SW 1271 (cell line): ENCODE measurements at regions not wholly inside any gene's neighbourhood (a gene's known extent, or its start where the extent isn't known, plus 50 kb on each side); places are given as distances from the start of the nearest gene placed in this dataset.

Experiments
- DNase-seq, 2 experiments: peaks; one replicate each; lab custom pipeline; 2025; lab: John Stamatoyannopoulos, UW

DNA sequence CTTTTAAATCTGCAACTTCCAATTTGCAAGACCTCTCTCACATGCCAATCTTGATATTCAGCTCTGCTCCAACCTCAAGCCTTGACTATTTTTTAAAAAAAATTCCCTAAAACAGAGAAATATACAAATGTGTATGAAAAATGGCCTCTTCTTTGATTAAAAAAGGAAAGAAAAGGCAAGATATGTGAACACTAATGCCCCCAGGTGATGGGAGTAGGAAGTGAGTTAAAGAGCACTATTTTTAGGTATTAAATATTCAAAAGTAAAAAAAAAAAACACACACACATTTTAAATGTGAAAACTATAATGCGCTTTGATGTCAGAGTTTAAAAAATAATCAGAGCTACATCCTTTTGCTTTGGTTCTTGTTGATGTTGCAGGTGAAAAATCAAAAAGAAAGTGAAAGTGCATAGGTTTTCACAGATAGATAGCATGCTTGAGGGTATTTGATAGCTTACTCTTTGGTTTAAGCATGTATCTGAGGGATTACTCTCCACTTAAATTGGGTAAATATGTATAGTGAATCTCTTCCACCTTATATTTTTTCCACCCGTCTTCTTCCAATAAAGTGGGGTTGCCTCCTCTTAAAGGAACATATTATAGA is 406.0 kb upstream of the POU3F3 start:
- no peak for DNase-seq

DNA sequence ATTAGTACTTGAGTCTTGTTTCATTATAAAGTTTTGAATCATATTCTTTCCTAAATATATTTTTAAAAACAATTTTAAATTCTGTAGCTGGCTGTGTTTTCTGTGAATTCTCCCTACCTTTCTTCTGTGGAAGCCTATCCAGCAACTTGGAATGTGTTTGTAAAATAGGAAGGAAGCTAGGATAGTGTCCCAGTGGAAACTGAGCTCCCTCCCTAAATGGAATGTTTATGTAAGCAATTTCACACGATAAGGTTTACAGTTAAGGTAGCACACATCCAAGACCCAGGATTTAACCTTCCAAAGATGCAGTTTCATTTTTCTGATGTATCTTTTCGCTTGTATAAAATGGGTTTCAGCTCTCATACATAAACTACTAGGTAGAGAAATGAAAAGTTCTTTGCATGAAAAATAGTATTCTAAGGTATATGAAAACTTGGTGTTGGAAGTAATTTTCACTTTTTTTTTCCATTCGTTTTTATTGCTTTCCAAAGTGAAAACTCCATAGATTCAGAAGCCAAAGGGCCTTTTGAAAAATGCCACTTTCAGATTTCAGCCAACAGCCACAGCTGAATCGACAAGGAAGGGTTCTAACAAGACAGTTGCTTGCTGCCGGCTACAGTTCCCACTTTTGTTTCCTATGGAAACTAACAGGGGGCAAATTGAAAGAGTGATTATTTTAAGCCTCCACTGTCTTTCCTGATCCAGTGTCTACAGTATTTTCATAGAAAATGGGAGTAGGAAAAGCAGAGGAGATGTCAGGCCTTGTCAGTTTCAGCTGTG is 405.1 kb upstream of the POU3F3 start:
- no peak for DNase-seq

DNA sequence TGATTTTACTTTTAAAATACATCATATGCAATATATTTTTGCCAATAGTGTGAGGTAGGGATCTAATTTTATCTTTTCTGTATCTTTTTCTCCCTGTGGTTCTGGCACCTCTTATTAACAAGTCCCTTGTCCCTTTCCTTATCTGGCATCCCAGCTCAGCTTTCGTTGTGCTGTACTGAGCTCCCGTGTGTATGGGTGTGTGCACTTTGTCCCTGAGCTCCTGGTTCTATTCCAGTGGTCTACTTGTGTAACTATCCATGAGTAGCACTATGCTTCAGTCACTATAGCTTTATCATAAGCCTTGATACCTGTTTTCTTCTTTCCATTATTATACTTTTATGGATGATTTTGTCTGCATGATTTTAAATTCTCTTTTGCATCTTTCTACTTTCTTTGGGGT is 401.4 kb upstream of the POU3F3 start:
- no peak for DNase-seq

GRCh38 chr2:104462731-104463130 is 391.2 kb upstream of the POU3F3 start:
- DNase-seq: no peak

DNA sequence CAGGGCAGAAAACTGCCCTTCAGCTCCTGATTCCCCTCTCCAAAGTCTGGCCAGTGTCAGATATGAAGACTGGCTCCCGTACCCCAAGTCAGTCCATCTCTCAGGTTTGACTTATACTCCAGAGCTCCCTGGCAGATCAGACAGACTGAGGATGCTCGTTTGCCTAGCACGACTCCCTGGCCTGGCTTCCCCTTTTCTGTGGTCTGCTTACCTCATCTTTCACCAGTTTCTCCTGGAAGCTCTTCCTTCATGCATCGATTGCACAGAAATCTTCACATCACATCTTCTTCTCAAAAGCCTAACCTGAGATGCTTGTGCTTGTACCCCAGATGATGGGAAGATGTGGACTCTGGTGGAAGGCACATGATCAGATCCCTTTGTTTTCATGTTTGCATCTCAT is 387.9 kb upstream of the POU3F3 start:
- no peak for DNase-seq

- DNase-seq: no peak
Observed at GRCh38 chr2:104468846-104469245, 385.1 kb upstream of the POU3F3 start.

DNA sequence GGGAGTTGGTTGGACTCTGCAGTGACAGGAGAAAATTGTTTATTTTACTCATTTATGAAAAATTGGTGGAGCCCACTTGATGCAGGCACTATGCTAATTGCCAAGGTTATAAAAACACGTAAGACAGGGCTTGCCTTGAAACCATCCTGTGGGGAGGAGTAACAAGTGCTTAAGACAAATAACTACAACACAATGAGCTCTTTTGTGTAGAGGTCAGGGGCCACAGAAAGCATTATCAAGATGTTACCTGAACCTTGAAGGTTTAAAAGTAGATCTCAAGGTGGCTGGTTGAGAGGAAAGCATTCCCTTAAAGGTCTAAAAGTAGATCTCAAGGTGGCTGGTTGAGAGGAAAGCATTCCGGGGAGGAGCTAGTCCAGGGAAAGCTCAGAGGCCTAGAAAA is 381.8 kb upstream of the POU3F3 start:
- no peak for DNase-seq

GRCh38 chr2:104473546-104473945 is 380.4 kb upstream of the POU3F3 start:
- DNase-seq: no peak

- no peak for DNase-seq
Observed at GRCh38 chr2:104474716-104475115, 379.2 kb upstream of the POU3F3 start.

GRCh38 chr2:104476075-104476474 is 377.8 kb upstream of the POU3F3 start:
- no peak for DNase-seq

GRCh38 chr2:104476563-104476988 is 377.3 kb upstream of the POU3F3 start:
- DNase-seq: no peak

DNA sequence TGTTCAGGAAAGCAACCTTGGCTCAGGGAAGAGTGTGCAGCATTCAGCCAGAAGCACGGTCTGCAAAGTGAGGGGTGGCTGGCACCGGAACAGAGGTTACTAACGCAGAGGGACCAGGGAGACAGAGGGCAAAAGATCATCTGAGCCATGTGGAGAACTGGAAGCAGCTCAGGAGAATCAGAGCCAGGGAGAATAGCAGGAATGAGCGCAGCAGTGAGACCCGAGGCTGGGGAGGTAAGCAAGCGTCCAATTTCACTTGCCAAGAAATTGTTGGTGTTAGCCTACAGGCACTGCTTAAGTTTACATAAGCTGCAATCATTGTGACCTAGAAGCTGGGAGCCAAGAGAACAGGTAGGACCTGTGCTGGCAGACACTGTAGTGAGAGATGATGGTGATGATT is 372.6 kb upstream of the POU3F3 start:
- no peak for DNase-seq

DNA sequence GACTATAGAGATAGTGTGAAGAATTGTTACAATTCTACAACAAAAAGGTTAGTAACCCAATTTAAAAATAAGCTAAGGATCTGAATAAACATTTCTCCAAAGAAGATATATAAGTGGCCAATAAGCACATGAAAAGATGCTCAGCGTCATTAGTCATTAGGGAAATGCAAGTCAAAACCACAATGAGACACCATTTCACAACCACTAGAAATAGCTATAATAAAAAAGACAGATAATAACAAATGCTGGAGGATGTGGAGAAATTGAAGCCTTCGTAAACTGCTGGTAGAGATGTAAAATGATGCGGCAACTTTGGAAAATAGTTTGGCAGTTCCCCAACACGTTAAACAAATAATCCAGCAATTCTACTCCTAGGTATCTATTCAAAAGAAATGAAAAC is 366.5 kb upstream of the POU3F3 start:
- DNase-seq: no peak

- DNase-seq: no peak
Observed at GRCh38 chr2:104493698-104494097, 360.2 kb upstream of the POU3F3 start.

DNA sequence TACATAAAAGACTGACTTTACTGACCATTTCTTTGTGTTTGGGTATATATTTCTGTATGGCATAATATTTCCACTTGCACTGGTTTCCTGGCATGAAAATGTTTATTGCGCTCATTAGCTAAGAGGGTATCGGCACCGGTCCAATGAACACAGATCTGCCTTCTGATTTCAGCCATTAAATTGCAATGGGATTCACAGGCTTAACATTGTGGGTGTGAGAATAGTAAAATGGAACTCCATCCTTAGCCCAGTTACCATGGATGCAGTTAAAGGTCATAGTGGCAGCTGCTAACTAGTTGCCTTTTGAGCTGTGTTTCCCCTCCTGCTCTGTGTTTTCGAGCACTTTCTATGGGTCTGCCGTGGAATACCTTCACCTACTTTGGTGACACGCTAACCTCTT is 352.6 kb upstream of the POU3F3 start:
- no peak for DNase-seq

GRCh38 chr2:104501929-104502328 is 352.0 kb upstream of the POU3F3 start:
- no peak for DNase-seq

- DNase-seq: no peak
Observed at GRCh38 chr2:104502901-104503300, 351.0 kb upstream of the POU3F3 start.

DNA sequence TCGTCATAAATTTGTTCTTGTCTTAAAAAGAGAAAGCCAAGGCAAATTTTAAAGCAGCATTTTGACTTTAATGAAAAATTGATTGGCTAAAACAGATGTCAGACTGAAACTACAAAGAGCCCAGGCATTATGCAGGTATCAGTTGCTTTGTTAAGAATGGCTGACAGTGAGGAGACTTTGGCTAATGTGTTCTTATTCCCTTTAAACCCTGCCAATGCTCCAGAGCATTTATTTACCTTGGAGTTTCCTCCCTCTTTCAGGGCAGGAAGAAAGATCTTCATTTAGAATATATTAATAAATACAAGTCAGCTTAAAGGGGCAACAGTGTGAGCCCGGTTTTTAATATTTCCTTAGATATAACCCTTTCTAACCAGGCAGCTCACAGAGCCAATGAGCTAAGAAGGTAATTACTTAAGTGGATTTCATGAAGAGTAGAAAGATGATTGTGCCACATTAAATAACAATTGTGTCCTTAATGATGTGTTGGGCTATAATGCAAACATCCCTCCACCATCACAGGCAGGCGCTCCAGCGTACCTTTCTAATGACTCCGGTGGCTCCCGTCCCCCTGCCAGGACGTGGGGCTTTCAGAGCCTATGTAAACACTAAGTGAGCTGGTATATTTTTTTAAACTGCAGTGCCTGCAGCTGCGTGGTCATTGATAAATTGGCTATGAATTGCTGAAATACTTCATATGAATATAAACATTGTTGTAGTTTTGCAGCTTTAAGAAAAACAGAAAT is 349.4 kb upstream of the POU3F3 start:
- no peak for DNase-seq

- DNase-seq: no peak
Observed at GRCh38 chr2:104518256-104518655, 335.7 kb upstream of the POU3F3 start.

DNA sequence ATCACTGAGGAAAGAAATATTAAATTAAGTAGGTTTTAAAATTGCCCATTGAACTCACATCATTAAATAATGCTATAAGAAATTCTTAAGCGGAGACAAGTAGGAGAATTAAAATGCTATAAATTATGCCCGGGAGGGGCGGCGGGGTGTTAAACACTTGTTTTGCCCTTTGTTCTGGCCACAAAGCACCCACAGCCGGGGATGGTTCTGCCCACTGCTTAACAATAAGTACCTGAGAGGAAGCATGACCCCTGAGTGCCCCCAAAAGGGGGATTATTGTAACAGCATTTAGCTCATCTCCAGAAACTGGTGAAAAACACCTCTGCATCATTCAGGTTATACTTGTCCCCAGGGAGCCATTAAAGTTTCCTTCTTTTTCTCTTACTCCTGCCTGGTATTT is 332.7 kb upstream of the POU3F3 start:
- DNase-seq: no peak

- DNase-seq: no peak
Observed at GRCh38 chr2:104523921-104524320, 330.0 kb upstream of the POU3F3 start.

DNA sequence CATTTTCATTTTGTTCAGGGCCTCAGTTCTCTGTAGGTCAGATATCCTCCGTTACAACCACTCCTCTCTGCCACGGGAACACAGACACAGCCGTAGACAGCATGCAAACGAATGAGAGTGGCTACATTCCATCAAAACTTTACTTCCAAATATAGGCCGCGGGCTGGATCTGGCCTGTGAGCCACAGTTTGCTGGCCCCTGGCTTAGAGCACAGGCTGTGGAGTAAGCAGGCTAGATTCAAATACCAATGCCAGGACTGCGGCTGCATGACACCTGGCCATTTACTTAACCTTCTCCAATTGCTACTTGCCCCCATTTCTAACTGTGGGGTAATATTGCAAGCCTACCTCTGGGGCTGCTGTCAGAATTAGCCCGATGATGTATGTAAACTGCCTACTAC is 325.8 kb upstream of the POU3F3 start:
- no peak for DNase-seq

DNA sequence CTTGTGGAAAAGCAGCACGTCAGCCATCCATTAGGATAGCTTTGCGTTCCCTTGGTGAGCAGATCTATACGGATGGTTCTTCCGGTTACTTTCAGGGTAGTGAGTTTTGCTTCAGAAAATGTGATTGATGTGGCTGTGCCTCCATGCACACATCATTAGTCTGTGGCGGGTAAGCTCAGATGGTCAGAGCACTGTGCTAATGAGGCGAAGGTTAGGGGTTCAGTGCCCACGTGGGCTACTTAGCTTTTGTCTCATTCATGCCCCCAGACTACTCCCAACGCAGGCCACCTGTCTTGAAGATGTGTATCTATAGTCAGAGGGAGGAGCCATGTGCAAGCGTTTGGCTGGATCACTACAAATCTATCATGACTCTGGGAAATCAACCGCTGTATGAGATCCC is 322.8 kb upstream of the POU3F3 start:
- DNase-seq: no peak
